SK-N-MC (cell line): ENCODE measurements at regions not wholly inside any gene's neighbourhood (a gene's known extent, or its start where the extent isn't known, plus 50 kb on each side); places are given as distances from the start of the nearest gene placed in this dataset.

ENCODE experiments used
- EZH2 ChIP-seq: fragments of 200-600 bp; sonication (generic); IDR thresholded peaks from one replicate; pipeline ENCODE4 v1.6.1; 2017; ENCODE audit warnings: antibody characterized with exemption
- POLR2AphosphoS5 ChIP-seq: IDR thresholded peaks from 2 replicates; pipeline ENCODE4 v1.6.1; 2012; ENCODE audit warnings: mild to moderate bottlenecking, low read depth, low read length, borderline replicate concordance

- TF ChIP-seq POLR2AphosphoS5 (no peak), EZH2 (no peak)
These were observed 369.4 kb upstream of the SLCO3A1 start for GRCh38 chr15:91484141-91484540.
